ENCODE measurements at regions not wholly inside any gene's neighbourhood (a gene's known extent, or its start where the extent isn't known, plus 50 kb on each side); places are given as distances from the start of the nearest gene placed in this dataset.
A peak's percentile ranks its signal among the peaks of the same experiment; 100 is the strongest.

- Histone ChIP-seq H3K36me3 (ENCODE audit: insufficient read depth, low read depth, low read length) (no peaks in the 10 kb centered on the region), H3K4me3 (ENCODE audit: low read length) (no peak overlapping the region), H3K9ac (ENCODE audit: low read depth, low read length) (no peak overlapping the region), H3K9me3 (ENCODE audit: insufficient read depth, low read depth, low read length) (no peaks in the 10 kb centered on the region), H3K27ac (ENCODE audit: low read length) (no peak overlapping the region), H3K4me1 (ENCODE audit: insufficient read depth, low read length) (peaks cover 5% of the 10 kb centered on the region; the same call in 1 of the 2 replicates), H3K27me3 (ENCODE audit: insufficient read depth, low read length) (no peaks in the 10 kb centered on the region)
These were observed 50.4 kb upstream of the GRIP2 start for GRCh38 chr3:14590569-14590968.

GRCh38 chr3:14592390-14592789 is 52.2 kb upstream of the GRIP2 start:
- Histone ChIP-seq H3K9me3 (ENCODE audit: insufficient read depth, low read depth, low read length) (no peaks in the 10 kb centered on the region), H3K9ac (ENCODE audit: low read depth, low read length) (no peak overlapping the region), H3K4me1 (ENCODE audit: insufficient read depth, low read length) (peaks cover 5% of the 10 kb centered on the region; the same call in 1 of the 2 replicates), H3K4me3 (ENCODE audit: low read length) (no peak overlapping the region), H3K27me3 (ENCODE audit: insufficient read depth, low read length) (no peaks in the 10 kb centered on the region), H3K27ac (ENCODE audit: low read length) (no peak overlapping the region), H3K36me3 (ENCODE audit: insufficient read depth, low read depth, low read length) (no peaks in the 10 kb centered on the region)

DNA sequence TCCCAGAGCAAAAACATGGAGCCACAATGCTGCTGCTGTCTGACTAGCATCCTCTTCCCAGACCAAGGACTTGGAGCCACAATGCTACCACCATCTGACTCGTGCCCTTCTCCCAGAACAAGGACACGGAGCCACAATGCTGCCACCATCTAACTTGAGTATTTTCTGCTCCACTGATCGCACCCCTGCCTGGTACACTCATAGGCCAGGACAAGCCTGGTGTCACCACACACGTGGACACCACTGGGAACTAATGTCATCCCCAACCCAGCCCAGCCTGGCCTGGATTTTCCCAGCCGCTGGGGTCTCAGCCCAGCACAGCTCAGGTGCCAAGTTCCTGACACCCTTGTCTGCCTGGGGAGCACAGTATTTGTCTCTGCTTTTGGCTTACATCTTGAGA is 52.7 kb upstream of the GRIP2 start:
- peaks cover 5% of the 10 kb centered on the region; the same call in 1 of the 2 replicates for H3K4me1 ChIP-seq (ENCODE audit: insufficient read depth, low read length)
- H3K36me3 ChIP-seq (ENCODE audit: insufficient read depth, low read depth, low read length): no peaks in the 10 kb centered on the region
- H3K9me3 ChIP-seq (ENCODE audit: insufficient read depth, low read depth, low read length): no peaks in the 10 kb centered on the region

GRCh38 chr3:14594234-14594633 is 54.1 kb upstream of the GRIP2 start:
- H3K27me3 ChIP-seq (ENCODE audit: insufficient read depth, low read length): peaks cover 3% of the 10 kb centered on the region; the same call in 1 of the 2 replicates
- no peak overlapping the region for H3K9ac ChIP-seq (ENCODE audit: low read depth, low read length)
- H3K4me1 ChIP-seq (ENCODE audit: insufficient read depth, low read length): peaks cover 5% of the 10 kb centered on the region; the same call in 1 of the 2 replicates
- H3K4me3 ChIP-seq (ENCODE audit: low read length): no peak overlapping the region
- H3K36me3 ChIP-seq (ENCODE audit: insufficient read depth, low read depth, low read length): no peaks in the 10 kb centered on the region
- H3K27ac ChIP-seq (ENCODE audit: low read length): no peak overlapping the region
- no peaks in the 10 kb centered on the region for H3K9me3 ChIP-seq (ENCODE audit: insufficient read depth, low read depth, low read length)

More for the DNA sequence above, 52.7 kb upstream of the GRIP2 start:
- no peak overlapping the region for H3K27ac ChIP-seq (ENCODE audit: low read length)
- no peak overlapping the region for H3K9ac ChIP-seq (ENCODE audit: low read depth, low read length)
- H3K4me3 ChIP-seq (ENCODE audit: low read length): no peak overlapping the region
- 0 out of 2 replicates have a peak, but pooled peaks cover under 1% of the 10 kb centered on the region for H3K27me3 ChIP-seq (ENCODE audit: insufficient read depth, low read length)

- peaks cover 16% of the 10 kb centered on the region for H3K27me3 ChIP-seq (ENCODE audit: insufficient read depth, low read length)
- H3K9ac ChIP-seq (ENCODE audit: low read depth, low read length): no peak overlapping the region
- no peaks in the 10 kb centered on the region for H3K9me3 ChIP-seq (ENCODE audit: insufficient read depth, low read depth, low read length)
- H3K4me1 ChIP-seq (ENCODE audit: insufficient read depth, low read length): peaks cover 4% of the 10 kb centered on the region; the same call in 1 of the 2 replicates
- no peak overlapping the region for H3K4me3 ChIP-seq (ENCODE audit: low read length)
- H3K27ac ChIP-seq (ENCODE audit: low read length): no peak overlapping the region
- no peaks in the 10 kb centered on the region for H3K36me3 ChIP-seq (ENCODE audit: insufficient read depth, low read depth, low read length)
These were observed 55.4 kb upstream of the GRIP2 start for GRCh38 chr3:14595561-14595960.

- H3K27ac ChIP-seq (ENCODE audit: low read length): no peak overlapping the region
- H3K4me1 ChIP-seq (ENCODE audit: insufficient read depth, low read length): peaks cover 4% of the 10 kb centered on the region; the same call in 1 of the 2 replicates
- H3K27me3 ChIP-seq (ENCODE audit: insufficient read depth, low read length): peaks cover 33% of the 10 kb centered on the region
- no peak overlapping the region for H3K9ac ChIP-seq (ENCODE audit: low read depth, low read length)
- no peak overlapping the region for H3K4me3 ChIP-seq (ENCODE audit: low read length)
- H3K9me3 ChIP-seq (ENCODE audit: insufficient read depth, low read depth, low read length): no peaks in the 10 kb centered on the region
- H3K36me3 ChIP-seq (ENCODE audit: insufficient read depth, low read depth, low read length): no peaks in the 10 kb centered on the region
These were observed 54.3 kb upstream of the CCDC174 start for GRCh38 chr3:14597266-14597665.

DNA sequence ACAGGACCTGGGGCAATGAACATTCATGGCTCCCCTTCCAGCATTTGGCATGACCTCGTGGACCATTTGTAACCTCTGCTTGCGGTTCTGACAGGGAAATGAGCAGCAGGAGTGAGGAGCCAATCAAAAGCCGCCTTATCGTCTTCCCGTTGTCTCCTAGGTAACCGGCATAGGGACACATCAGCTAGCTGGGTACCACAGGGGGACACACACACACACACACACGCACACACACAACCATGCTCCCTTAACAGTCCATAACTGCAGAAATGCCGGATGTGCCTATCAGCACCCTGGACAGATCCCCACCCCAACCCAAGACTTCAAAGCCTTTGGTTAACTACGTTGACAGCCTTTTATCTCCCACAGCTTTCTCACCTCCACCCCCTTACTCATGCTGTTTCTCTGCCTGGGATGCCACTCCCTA is 53.4 kb upstream of the CCDC174 start:
- H3K27ac ChIP-seq (ENCODE audit: low read length): no peak overlapping the region
- peaks cover 4% of the 10 kb centered on the region; the same call in 1 of the 2 replicates for H3K4me1 ChIP-seq (ENCODE audit: insufficient read depth, low read length)
- peaks cover 39% of the 10 kb centered on the region for H3K27me3 ChIP-seq (ENCODE audit: insufficient read depth, low read length)
- H3K4me3 ChIP-seq (ENCODE audit: low read length): no peak overlapping the region
- no peaks in the 10 kb centered on the region for H3K9me3 ChIP-seq (ENCODE audit: insufficient read depth, low read depth, low read length)
- no peak overlapping the region for H3K9ac ChIP-seq (ENCODE audit: low read depth, low read length)
- H3K36me3 ChIP-seq (ENCODE audit: insufficient read depth, low read depth, low read length): no peaks in the 10 kb centered on the region

- Histone ChIP-seq H3K4me1 (ENCODE audit: insufficient read depth, low read length) (peaks cover 4% of the 10 kb centered on the region; the same call in 1 of the 2 replicates), H3K9me3 (ENCODE audit: insufficient read depth, low read depth, low read length) (no peaks in the 10 kb centered on the region), H3K36me3 (ENCODE audit: insufficient read depth, low read depth, low read length) (no peaks in the 10 kb centered on the region), H3K27me3 (ENCODE audit: insufficient read depth, low read length) (peaks cover 51% of the 10 kb centered on the region), H3K9ac (ENCODE audit: low read depth, low read length) (no peak overlapping the region), H3K27ac (ENCODE audit: low read length) (no peak overlapping the region), H3K4me3 (ENCODE audit: low read length) (no peak overlapping the region)
These were observed 52.1 kb upstream of the CCDC174 start for GRCh38 chr3:14599488-14599887.

DNA sequence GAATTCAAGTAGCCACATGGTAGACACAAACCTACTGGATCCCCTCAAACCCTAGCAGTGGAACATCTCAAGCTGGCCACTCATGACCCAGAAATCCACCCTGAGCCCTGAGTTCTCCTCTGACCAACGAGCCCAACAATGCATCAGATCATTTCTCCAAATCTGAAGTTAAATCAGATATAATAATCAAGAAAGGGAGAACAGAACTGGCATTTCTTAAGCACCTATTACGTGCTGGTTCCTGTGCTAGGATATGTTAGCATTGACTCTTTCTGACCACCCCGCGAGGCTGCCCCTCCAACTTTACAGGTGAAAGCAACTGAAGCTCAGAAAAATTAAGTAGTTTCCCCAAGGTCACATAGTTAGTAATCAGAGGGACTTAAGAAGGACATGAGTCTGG is 51.5 kb upstream of the CCDC174 start:
- Histone ChIP-seq H3K27ac (ENCODE audit: low read length) (no peak overlapping the region), H3K4me1 (ENCODE audit: insufficient read depth, low read length) (peaks cover 4% of the 10 kb centered on the region; the same call in 1 of the 2 replicates), H3K9me3 (ENCODE audit: insufficient read depth, low read depth, low read length) (no peaks in the 10 kb centered on the region), H3K4me3 (ENCODE audit: low read length) (no peak overlapping the region), H3K9ac (ENCODE audit: low read depth, low read length) (no peak overlapping the region), H3K27me3 (ENCODE audit: insufficient read depth, low read length) (peaks cover 55% of the 10 kb centered on the region), H3K36me3 (ENCODE audit: insufficient read depth, low read depth, low read length) (no peaks in the 10 kb centered on the region)

DNA sequence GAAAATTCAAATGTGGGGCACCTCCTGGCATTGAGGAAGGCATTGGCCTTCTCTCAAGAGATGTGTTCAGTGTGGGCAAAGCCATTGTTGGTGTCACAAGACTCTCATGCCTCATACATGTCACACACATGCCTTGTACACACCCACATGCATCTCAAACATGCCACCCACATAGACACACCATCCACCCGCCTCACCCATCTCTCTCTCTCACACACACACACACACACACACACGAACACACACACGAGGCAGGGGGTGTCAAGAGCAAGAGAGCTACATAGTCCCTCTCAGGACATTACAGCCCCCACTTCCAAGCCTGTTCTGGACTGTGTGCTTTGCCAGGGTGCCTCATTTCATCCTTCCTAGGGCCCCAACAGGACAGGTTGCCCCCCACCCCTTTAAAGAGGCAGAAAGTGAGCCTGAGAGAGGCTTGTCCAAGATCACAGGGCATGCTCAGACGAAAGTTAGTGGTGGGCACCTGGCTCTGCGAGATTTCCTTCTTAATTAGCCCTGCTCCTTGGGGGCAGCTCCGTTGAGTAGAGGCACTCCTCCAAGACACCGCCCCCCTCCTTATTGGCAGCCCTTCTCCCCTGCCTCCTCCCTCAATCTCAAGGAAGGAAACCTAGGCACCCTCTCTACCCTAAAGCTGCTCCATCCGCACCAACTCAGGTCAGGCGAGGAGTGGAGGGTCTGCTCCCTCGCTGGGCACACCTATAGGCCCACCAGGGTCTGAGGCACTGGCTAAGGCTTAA is 50.5 kb upstream of the CCDC174 start:
- H3K4me1 ChIP-seq (ENCODE audit: insufficient read depth, low read length): peaks cover 4% of the 10 kb centered on the region; the same call in 1 of the 2 replicates
- H3K4me3 ChIP-seq (ENCODE audit: low read length): 0 out of 2 replicates have a peak overlapping the region, but pooled peaks have one; percentile 58
- H3K36me3 ChIP-seq (ENCODE audit: insufficient read depth, low read depth, low read length): no peaks in the 10 kb centered on the region
- H3K27ac ChIP-seq (ENCODE audit: low read length): no peak overlapping the region
- no peak overlapping the region for H3K9ac ChIP-seq (ENCODE audit: low read depth, low read length)
- H3K27me3 ChIP-seq (ENCODE audit: insufficient read depth, low read length): peaks cover 58% of the 10 kb centered on the region
- no peaks in the 10 kb centered on the region for H3K9me3 ChIP-seq (ENCODE audit: insufficient read depth, low read depth, low read length)

DNA sequence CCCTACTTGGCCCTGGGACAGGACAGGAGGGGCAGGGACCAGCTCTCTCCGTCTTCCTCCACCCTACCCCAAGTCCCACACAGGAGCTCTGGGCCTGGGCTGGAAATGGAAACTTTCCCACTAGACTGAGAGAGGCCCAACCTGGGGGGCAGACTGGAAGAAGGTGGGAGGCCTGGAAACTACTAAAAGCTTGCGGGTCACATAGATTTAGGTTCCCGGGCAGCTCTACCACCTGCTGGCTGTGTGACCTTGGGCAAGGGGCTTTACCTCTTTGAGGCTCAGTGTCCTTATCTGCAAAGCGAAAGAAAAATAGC is 49.9 kb upstream of the CCDC174 start:
- Histone ChIP-seq H3K27me3 (ENCODE audit: insufficient read depth, low read length) (peaks cover 60% of the 10 kb centered on the region), H3K4me3 (ENCODE audit: low read length) (peak overlapping the region; percentile 58; the same call in 1 of the 2 replicates), H3K36me3 (ENCODE audit: insufficient read depth, low read depth, low read length) (no peaks in the 10 kb centered on the region)

More for the DNA sequence above, 49.9 kb upstream of the CCDC174 start:
- Histone ChIP-seq H3K4me1 (ENCODE audit: insufficient read depth, low read length) (peaks cover 4% of the 10 kb centered on the region; the same call in 1 of the 2 replicates), H3K9ac (ENCODE audit: low read depth, low read length) (no peak overlapping the region), H3K9me3 (ENCODE audit: insufficient read depth, low read depth, low read length) (no peaks in the 10 kb centered on the region), H3K27ac (ENCODE audit: low read length) (no peak overlapping the region)

All from iPS-20b (cell line).